Nephron progenitor cell (in vitro differentiated cells): ENCODE measurements at regions not wholly inside any gene's neighbourhood (a gene's known extent, or its start where the extent isn't known, plus 50 kb on each side); places are given as distances from the start of the nearest gene placed in this dataset.

Experiments used
- DNase-seq: peaks from one replicate; pipeline ENCODE4 v3.0.0; 2021
- H3K27ac Mint-ChIP-seq: 2 replicates; pipeline ENCODE4 v1.8.0; 2021; ENCODE audit warnings: mild to moderate bottlenecking, moderate library complexity, mixed read lengths
- H3K27me3 Mint-ChIP-seq: 2 replicates; pipeline ENCODE4 v1.8.0; 2021; ENCODE audit warnings: mild to moderate bottlenecking, low read depth, mixed read lengths; ENCODE audit not compliant: poor library complexity
- H3K36me3 Mint-ChIP-seq: 2 replicates; pipeline ENCODE4 v1.8.0; 2021; ENCODE audit warnings: low read depth, mixed read lengths
- H3K4me1 Mint-ChIP-seq: 2 replicates; pipeline ENCODE4 v1.8.0; 2021; ENCODE audit warnings: mixed read lengths
- H3K4me3 Mint-ChIP-seq: 2 replicates; pipeline ENCODE4 v1.8.0; 2021; ENCODE audit warnings: mild to moderate bottlenecking, moderate library complexity, mixed read lengths
- H3K9me3 Mint-ChIP-seq: 2 replicates; pipeline ENCODE4 v1.8.0; 2021; ENCODE audit warnings: mild to moderate bottlenecking, moderate library complexity, mixed read lengths
- TF ChIP-seq, protein P1 (sequence below): fragments of 200-600 bp; sonication (generic); IDR thresholded peaks from 2 replicates; pipeline ENCODE4 v1.5.0; 2021; ENCODE audit warnings: antibody characterized with exemption

GRCh38 chr13:61180234-61180633 is 235.4 kb downstream of the PCDH20 start:
- Mint-ChIP-seq H3K27ac (no peak overlapping the region), H3K4me1 (no peaks in the 10 kb centered on the region), H3K36me3 (no peaks in the 10 kb centered on the region), H3K27me3 (no peaks in the 10 kb centered on the region), H3K4me3 (no peak overlapping the region), H3K9me3 (peaks cover 3% of the 10 kb centered on the region)
- TF ChIP-seq, protein P1, sequence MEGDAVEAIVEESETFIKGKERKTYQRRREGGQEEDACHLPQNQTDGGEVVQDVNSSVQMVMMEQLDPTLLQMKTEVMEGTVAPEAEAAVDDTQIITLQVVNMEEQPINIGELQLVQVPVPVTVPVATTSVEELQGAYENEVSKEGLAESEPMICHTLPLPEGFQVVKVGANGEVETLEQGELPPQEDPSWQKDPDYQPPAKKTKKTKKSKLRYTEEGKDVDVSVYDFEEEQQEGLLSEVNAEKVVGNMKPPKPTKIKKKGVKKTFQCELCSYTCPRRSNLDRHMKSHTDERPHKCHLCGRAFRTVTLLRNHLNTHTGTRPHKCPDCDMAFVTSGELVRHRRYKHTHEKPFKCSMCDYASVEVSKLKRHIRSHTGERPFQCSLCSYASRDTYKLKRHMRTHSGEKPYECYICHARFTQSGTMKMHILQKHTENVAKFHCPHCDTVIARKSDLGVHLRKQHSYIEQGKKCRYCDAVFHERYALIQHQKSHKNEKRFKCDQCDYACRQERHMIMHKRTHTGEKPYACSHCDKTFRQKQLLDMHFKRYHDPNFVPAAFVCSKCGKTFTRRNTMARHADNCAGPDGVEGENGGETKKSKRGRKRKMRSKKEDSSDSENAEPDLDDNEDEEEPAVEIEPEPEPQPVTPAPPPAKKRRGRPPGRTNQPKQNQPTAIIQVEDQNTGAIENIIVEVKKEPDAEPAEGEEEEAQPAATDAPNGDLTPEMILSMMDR: no peak
- no peak for DNase-seq

- no peaks in the 10 kb centered on the region for H3K36me3 Mint-ChIP-seq
- no peak overlapping the region for H3K27ac Mint-ChIP-seq
- DNase-seq: no peak
These were observed 235.9 kb downstream of the PCDH20 start for GRCh38 chr13:61179741-61180140.

GRCh38 chr13:61170856-61171255 is 244.8 kb downstream of the PCDH20 start:
- no peak overlapping the region for H3K4me3 Mint-ChIP-seq

More at GRCh38 chr13:61179741-61180140, 235.9 kb downstream of the PCDH20 start:
- Mint-ChIP-seq H3K4me1 (no peaks in the 10 kb centered on the region), H3K4me3 (no peak overlapping the region), H3K27me3 (no peaks in the 10 kb centered on the region), H3K9me3 (peaks cover 5% of the 10 kb centered on the region)
- TF ChIP-seq, protein P1: no peak

DNA sequence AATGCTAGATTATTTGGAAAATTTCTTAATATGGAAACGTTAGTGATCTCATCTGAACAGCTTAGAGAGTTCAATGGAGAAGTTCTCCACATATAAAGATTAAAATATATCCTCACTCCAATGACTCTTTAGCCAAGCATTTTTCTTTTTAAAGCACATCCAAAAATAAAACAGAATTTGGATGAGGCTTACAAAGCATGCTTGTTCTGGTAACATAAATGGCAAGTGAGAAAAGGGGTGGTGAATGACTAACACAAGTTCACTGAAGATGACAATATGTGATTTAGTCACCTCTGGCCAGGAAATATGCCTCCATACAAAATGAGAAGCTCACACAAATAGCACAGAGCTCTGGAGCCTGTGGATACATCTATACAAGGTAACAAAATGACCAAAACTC is 253.0 kb downstream of the PCDH20 start:
- no peaks in the 10 kb centered on the region for H3K36me3 Mint-ChIP-seq
- no peaks in the 10 kb centered on the region for H3K27me3 Mint-ChIP-seq
- no peak overlapping the region for H3K27ac Mint-ChIP-seq
- no peak overlapping the region for H3K4me3 Mint-ChIP-seq
- no peak for DNase-seq
- H3K4me1 Mint-ChIP-seq: no peaks in the 10 kb centered on the region
- TF ChIP-seq, protein P1: no peak
- H3K9me3 Mint-ChIP-seq: no peaks in the 10 kb centered on the region

More at GRCh38 chr13:61170856-61171255, 244.8 kb downstream of the PCDH20 start:
- Mint-ChIP-seq H3K9me3 (peaks cover 5% of the 10 kb centered on the region), H3K4me1 (no peaks in the 10 kb centered on the region), H3K27ac (no peak overlapping the region), H3K27me3 (no peaks in the 10 kb centered on the region), H3K36me3 (no peaks in the 10 kb centered on the region)
- no peak for DNase-seq
- TF ChIP-seq, protein P1: no peak

DNA sequence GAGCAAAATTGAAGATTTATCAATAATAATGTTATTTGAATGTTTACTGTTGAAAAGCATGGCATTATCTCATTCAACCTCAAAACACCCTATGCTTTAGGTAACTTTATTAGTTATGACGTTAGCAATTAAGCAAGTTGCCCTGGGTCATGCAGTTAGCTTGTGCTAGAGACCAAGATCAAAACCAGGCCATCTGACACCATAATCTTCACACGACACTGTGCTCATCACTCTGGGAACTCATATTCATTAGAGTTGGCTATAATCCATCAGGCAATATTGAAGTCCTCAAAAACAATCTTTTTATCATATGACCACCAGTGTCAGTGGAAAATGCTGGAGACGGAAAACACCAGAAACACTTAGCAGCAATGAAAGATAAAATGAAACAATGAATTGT is 253.5 kb downstream of the PCDH20 start:
- DNase-seq: no peak
- no peaks in the 10 kb centered on the region for H3K36me3 Mint-ChIP-seq
- no peak overlapping the region for H3K27ac Mint-ChIP-seq
- TF ChIP-seq, protein P1: no peak
- H3K4me1 Mint-ChIP-seq: no peaks in the 10 kb centered on the region
- H3K4me3 Mint-ChIP-seq: no peak overlapping the region
- H3K27me3 Mint-ChIP-seq: no peaks in the 10 kb centered on the region
- H3K9me3 Mint-ChIP-seq: no peaks in the 10 kb centered on the region

DNA sequence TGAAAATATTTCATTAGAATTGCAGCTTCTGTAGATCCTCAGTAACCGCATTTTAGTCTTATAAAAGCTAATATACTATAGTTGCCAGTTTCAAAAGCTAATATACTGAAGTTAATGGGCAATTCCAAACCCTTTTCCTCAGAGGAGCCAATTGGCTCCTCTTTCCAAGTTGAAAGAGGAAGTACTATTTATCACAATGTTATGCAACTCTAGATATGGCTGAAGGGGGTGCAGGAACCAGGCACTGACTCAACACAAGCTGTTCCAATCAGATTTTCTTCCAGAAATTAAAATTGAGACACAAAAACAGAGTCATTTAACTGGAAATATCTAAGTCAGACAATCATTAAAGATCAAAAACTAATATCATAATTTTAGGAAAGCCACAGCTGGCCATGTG is 258.9 kb downstream of the PCDH20 start:
- no peaks in the 10 kb centered on the region for H3K9me3 Mint-ChIP-seq
- no peaks in the 10 kb centered on the region for H3K27me3 Mint-ChIP-seq
- no peaks in the 10 kb centered on the region for H3K4me1 Mint-ChIP-seq
- no peak for DNase-seq
- H3K4me3 Mint-ChIP-seq: no peak overlapping the region
- no peaks in the 10 kb centered on the region for H3K36me3 Mint-ChIP-seq
- no peak overlapping the region for H3K27ac Mint-ChIP-seq
- TF ChIP-seq, protein P1: no peak
